BE2C (cell line): ENCODE measurements at regions not wholly inside any gene's neighbourhood (a gene's known extent, or its start where the extent isn't known, plus 50 kb on each side); places are given as distances from the start of the nearest gene placed in this dataset.

Experiments used
- DNase-seq: peaks from one replicate; pipeline ENCODE4 v3.0.0-alpha.2; 2020
- H3K27me3 ChIP-seq: fragments of 250-450 bp; sonication (Bioruptor Pico); 2 replicates; pipeline ENCODE4 v1.5.1; 2020; ENCODE audit warnings: mild to moderate bottlenecking
- H3K36me3 ChIP-seq: fragments of 250-450 bp; sonication (Bioruptor Pico); 2 replicates; pipeline ENCODE4 v1.5.1; 2020; ENCODE audit warnings: mild to moderate bottlenecking
- H3K4me1 ChIP-seq: fragments of 250-450 bp; sonication (Bioruptor Pico); 2 replicates; pipeline ENCODE4 v1.5.1; 2020
- H3K4me3 ChIP-seq: 2 replicates; pipeline ENCODE4 v1.5.1; 2011; ENCODE audit warnings: low read depth, low read length
- H3K9me3 ChIP-seq: fragments of 250-450 bp; sonication (Bioruptor Pico); 2 replicates; pipeline ENCODE4 v1.5.1; 2020
- CTCF ChIP-seq: IDR thresholded peaks from 2 replicates; pipeline ENCODE4 v1.5.1; 2012; ENCODE audit warnings: mild to moderate bottlenecking, low read depth, low read length

- DNase-seq: no peak
- Histone ChIP-seq H3K9me3 (no peaks in the 10 kb centered on the region), H3K4me1 (no peaks in the 10 kb centered on the region), H3K4me3 (no peak overlapping the region), H3K36me3 (no peaks in the 10 kb centered on the region), H3K27me3 (peaks cover 3% of the 10 kb centered on the region; the same call in 1 of the 2 replicates)
- no peak for TF ChIP-seq CTCF
Observed at GRCh38 chr13:73324842-73325722, 266.3 kb downstream of the KLF5 start.

GRCh38 chr13:73323615-73324014, 264.8 kb downstream of the KLF5 start:
- DNase-seq: no peak
- H3K4me1 ChIP-seq: no peaks in the 10 kb centered on the region
- TF ChIP-seq CTCF: no peak

DNA sequence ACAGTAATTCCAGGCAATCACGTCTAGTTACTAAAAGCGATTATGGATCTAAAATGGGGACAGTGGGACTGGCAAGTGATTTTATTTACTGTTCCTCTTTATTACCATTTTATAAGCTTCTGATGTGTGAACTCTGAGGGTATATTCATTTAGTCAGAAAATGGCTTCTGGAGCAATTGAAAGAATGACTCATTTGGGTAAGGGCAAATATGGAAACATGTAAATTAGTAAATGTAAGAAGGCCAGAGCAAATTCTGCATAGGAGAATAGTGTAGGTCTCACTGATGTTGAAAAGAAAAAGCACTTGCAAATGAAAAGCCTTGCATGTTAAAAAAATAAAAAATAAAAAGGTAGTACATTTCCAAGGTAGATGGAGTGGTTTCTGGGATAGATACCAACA, 262.2 kb downstream of the KLF5 start:
- Histone ChIP-seq H3K4me1 (no peaks in the 10 kb centered on the region), H3K36me3 (no peaks in the 10 kb centered on the region), H3K4me3 (no peak overlapping the region), H3K9me3 (no peaks in the 10 kb centered on the region), H3K27me3 (no peaks in the 10 kb centered on the region)
- no peak for TF ChIP-seq CTCF
- DNase-seq: no peak

More at GRCh38 chr13:73323615-73324014, 264.8 kb downstream of the KLF5 start:
- no peaks in the 10 kb centered on the region for H3K9me3 ChIP-seq
- peaks cover 3% of the 10 kb centered on the region; the same call in 1 of the 2 replicates for H3K27me3 ChIP-seq
- no peak overlapping the region for H3K4me3 ChIP-seq
- H3K36me3 ChIP-seq: no peaks in the 10 kb centered on the region

DNA sequence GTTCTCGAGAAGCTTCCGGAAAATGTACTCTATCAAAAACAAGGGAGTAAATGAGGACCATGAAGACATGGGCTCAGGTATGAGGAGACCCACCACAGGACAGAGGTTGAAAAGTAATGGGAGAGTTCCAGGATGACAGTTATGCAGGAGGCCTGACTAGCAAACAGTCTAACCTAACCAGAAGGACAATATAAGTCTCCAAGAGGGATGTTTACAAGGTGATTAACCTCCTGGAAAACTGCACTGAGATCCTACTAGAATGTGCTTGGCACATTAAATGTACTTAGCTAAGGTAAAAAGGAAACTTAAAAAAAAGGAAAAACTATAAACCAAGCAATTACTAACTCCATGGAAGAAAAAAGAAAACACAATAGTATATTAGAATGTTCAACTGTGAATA, 258.3 kb downstream of the KLF5 start:
- no peak for TF ChIP-seq CTCF
- H3K4me3 ChIP-seq: no peak overlapping the region
- DNase-seq: no peak

GRCh38 chr13:73310366-73310765, 251.6 kb downstream of the KLF5 start:
- no peaks in the 10 kb centered on the region for H3K4me1 ChIP-seq
- no peak overlapping the region for H3K4me3 ChIP-seq
- DNase-seq: no peak
- H3K27me3 ChIP-seq: no peaks in the 10 kb centered on the region
- H3K9me3 ChIP-seq: no peaks in the 10 kb centered on the region
- TF ChIP-seq CTCF: no peak
- H3K36me3 ChIP-seq: no peaks in the 10 kb centered on the region

More for the DNA sequence above, 258.3 kb downstream of the KLF5 start:
- Histone ChIP-seq H3K4me1 (no peaks in the 10 kb centered on the region), H3K27me3 (no peaks in the 10 kb centered on the region), H3K36me3 (no peaks in the 10 kb centered on the region), H3K9me3 (no peaks in the 10 kb centered on the region)

DNA sequence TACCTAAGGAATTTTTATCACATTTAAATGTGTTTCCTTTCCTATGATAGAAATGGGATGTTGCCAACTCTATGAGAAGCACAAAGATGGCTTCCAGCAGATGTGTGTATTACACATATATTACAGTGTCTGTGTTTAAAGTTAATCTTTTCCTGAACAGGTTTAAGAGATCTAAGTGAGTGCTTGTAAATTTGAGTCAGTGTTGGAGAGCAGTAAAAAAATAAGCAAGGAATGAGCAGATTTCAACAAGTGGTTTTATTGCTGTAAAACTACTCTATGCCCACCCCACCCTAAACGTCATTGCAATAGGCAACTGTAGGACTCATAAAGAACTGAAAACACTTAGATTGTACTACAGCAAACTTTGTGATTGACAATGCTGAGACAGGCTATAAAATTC, 248.7 kb downstream of the KLF5 start:
- H3K27me3 ChIP-seq: no peaks in the 10 kb centered on the region
- no peak for TF ChIP-seq CTCF
- no peaks in the 10 kb centered on the region for H3K4me1 ChIP-seq
- no peak overlapping the region for H3K4me3 ChIP-seq
- no peaks in the 10 kb centered on the region for H3K9me3 ChIP-seq
- no peak for DNase-seq
- H3K36me3 ChIP-seq: no peaks in the 10 kb centered on the region
